Activated CD4-positive, alpha-beta T cell treated with anti-CD3 and anti-CD28 coated beads, Interleukin-2, amount 50 U/mL, for 48 hours (primary cell): ENCODE measurements at regions not wholly inside any gene's neighbourhood (a gene's known extent, or its start where the extent isn't known, plus 50 kb on each side); places are given as distances from the start of the nearest gene placed in this dataset.
"Not testable (repeated sequence)": the region's sequence is repeated elsewhere in the genome, so short reads cannot be mapped to it uniquely, and the experiment has no call there.

ENCODE experiments used
- DNase-seq, 2 experiments: peaks; one replicate each; pipeline ENCODE4 v3.0.0-alpha.2; 2020

DNA sequence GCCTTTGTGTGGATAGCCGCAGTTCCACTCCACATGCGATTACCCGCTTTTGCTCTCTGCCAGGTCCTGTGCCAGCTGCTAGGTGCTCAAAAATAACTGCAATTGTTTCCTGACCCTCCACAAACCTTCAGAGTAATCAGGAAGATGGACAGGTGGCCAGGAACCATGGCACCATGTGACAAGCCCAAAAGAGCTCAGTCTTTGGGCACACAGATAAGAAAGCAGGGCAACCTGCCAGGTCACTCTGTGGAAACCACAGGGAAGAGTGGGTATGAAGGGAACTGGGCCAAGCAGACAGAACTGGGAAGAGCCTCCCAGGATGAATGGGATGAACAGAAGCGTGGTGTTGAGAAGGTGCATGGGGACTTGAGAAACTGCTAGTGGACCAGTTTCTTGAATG lies 79.4 kb upstream of the AGAP1 start:
- no peak for DNase-seq

DNA sequence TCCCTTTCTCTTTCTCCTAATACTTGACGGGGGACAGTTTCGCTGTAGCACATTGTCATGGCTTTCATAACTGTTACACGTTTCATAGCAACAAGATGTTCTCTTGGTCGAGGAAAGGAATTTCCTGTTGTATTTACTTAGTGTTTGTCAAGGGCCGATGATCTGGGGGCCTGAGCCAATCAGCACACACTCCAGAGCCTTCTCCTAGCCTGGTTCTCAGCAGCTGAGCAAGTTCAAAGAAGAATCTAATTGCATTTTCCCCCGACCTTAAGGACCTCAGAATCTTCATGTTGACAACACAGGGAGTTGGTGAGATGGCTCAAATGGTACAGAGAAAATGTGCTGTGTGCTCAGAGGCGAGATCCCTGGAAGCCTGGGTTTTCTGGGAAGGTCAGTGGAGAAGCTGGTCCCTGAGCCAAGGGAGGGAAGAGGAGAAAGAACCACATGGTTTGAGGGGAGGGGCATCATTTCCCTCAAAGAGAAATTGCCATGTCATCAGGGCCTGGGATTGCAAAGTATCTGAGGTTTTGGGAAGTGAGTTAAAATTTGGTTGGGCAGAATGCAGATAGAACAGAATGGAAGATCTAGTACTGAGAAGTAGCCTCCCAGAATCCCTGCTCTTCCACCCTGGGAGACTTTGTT lies 76.9 kb upstream of the AGAP1 start:
- DNase-seq: no peak

DNA sequence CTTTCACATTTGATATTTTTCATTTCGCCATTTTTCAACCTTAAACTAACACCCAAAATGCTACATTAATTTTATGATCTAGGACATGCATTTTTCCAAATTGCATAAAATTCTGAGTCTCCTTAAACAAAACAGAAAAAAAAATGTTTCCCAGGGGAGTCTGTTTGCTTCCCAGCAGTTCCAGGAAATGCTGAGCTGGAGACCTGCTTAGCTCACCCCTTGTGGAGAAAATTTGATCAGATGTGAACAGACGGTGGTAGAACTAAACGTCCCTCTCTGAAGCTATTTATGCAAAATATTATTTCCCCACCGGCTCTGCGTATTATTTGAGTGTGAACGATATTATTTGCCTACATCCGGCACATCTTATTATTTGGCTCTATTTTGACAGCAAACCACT lies 74.9 kb upstream of the AGAP1 start:
- no peak for DNase-seq

DNA sequence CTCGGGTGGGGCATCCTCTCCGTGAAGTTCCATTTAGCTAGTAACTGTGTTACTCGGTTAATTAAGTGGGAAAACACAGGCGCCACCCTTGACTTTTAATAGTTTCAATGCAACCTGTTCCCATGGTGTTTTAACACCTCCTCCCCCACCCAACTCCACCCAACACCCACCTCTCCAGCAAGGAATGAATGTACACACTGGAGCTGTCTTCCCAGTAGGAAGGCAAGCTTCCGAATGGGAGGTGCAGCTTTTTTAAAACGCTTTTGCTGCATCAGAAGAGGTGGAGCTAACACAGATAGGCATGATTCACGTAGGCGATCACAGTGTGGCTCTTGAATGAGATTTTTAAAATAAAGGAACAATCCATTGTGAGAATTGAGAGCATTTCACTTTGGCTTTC lies 73.8 kb upstream of the AGAP1 start:
- DNase-seq: no peak

DNA sequence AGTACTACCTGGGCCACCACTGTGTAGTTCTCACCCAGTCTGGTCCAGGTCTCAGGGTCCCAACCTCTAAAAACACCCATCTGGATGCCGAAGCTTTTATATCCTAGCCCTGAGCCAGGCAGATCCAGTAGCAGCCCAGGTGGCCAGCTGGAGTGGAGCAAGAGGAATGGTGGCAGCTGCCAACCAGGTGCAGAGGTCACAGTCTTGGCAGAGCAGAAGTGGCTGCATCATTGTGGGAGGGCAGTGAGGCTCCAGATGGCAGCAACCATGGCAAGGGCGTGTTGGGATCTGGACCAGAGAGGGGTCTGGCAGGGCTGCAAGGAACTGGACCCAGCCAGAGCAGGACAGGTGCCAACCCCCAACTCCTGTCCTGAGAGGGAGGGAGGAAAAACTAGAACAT lies 72.2 kb upstream of the AGAP1 start:
- DNase-seq: no peak

DNA sequence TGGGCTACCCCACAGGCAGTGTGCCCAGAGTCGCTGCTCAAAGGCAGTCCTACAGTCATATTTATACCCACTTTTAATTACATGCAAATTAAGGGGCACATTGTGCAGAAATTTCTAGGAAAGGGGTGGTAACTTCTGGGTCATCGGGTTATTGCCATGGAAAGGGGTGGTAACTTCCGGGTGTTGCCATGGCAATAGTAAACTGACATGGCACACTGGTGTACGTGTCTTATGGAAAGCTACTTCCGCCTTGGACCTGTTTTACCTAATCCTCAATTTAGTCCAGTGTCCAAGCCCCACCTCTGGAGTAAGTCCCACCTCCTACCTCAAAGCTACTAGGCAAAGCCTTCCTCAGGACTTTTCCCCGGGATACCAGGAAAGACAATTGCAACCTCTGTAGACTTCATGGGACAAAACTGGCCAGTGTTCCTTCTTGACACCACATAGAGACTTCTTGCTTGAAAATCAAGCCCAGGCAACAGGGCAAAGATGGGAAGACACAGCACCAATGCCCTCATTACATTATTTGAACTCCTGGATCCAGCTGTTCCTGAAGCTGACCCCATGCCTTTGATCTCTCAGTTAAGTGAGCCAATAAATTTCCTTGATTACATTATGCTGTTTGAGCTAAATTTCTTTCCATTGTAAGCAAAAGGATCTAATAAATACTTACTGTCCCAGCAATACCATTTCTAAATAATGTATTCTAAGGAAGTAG lies 63.3 kb upstream of the AGAP1 start:
- DNase-seq: no peak

DNA sequence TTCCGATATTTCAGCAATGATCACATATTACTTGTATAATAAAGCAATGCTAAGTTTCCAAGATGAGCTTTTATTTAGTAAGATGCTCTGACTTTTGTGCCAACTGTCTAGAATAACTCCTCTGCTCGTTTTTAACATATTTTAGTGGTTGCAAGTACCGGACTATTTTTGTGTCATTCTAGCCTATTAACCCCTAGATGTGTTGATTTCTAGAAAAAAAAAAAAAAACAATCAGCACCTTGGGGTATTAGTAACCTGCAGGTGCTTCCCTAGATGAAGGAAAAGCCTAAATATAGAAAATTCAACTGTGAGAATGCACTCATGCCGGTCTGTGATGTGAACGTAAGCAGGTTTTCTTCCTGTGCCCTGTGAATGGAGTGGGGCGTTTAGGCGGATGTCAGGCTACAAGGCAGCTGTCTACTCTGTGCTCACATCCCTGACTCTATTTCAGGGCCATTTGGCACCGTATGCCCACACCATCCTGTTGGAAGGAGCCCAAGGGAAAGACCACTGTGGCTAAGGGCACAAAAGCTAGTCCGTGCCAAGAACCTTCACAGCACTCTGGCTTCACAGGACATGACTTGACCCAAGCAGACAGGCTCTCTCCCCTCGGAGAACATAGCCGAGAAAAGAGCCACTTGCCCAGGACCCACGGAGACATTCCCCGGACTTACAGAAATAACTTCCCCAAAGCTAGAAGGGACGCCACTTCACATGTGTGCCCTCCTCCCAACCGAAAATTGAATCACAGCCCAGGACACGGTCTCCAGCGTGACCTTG lies 60.9 kb upstream of the AGAP1 start:
- DNase-seq: no peak

DNA sequence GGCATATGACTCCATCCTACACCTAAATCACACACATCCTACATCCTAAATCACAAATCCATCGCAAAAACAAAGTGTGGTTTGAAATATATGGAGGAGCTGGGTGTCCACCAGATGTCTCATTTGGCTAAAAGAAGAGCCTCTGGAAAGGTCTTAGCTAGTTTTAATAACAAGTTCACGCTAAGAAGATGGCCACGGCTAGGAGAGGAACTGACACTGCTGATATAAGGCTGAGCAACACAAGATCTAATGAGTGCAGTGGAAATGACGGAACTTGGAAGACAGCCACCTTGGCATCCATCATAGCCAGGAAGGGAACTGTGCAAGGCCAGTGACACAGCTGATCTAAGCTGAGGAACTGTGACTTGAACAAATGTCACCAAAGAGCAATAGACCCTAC lies 60.0 kb upstream of the AGAP1 start:
- DNase-seq: no peak

DNA sequence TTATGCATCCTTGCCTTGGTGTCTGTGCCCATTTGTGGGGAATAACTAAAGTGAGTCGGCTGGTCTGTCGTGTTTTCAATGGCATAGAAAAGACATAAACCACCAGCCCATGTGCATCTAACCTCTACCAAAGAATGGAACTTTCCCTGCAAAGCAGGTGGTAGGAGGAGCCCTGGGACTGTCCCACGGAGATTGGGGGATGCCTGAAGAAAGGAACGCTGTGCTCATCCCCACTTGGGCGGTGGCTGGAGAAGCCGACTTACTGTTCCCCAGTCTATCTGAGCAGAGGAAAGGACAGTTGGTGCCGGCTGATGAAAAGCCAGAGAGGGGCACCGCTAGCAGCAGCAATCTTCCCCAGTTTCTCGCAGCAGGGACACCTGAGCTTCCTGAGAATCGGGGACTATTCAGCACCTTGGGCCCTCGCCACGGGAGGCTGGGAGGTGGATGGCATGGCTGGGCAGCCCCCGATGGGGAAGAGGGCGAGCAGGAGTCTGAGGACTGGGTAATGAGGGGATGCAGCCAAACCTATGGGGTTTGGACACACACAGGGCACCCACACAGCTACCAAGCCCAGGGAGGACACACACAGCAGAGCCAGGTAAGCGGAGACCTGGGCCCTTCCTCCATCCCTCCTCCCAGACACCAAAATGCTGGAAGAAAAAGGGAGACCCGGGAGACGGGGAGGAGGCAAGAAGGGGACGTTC lies 53.7 kb upstream of the AGAP1 start:
- DNase-seq: no peak

DNA sequence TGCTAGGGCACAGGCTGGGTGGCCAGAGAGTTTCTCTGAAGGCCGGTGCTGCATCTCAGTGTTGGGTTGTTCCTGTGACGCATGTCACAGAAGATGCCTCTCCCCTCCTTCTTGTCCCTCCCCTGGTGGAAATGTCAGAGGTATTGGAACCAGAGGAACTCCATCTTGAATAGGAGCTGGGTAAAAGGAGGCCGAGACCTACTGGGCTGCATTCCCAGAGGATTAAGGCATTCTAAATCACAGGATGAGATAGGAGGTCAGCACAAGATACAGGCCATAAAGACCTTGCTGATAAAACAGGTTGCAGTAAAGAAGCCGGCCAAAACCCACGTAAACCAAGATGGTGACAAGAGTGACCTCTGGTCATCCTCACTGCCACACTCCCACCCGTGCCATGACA lies 50.3 kb upstream of the AGAP1 start:
- not testable (repeated sequence) for DNase-seq
